ENCODE measurements at regions not wholly inside any gene's neighbourhood (a gene's known extent, or its start where the extent isn't known, plus 50 kb on each side); places are given as distances from the start of the nearest gene placed in this dataset.

DNA sequence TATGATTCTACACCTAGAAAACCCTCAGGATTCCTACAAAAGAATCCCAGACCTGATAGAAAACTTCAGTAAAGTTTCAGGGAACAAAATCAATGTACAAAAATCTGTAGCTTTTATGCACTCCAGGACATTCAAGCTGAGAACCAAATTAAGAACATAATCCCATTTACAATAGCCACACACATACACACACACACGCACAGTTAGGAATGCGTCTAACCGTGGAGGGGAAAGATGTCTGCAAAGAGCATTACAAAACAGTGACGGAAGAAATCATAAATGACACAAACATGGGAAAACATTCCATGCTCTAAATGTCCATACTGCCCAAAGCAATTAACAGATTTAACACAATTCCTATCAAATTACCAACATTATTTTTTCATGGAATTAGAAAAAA is 51.4 kb upstream of the CAST start:
- no peak overlapping the region for H3K27ac ChIP-seq
- TF ChIP-seq, protein P1, sequence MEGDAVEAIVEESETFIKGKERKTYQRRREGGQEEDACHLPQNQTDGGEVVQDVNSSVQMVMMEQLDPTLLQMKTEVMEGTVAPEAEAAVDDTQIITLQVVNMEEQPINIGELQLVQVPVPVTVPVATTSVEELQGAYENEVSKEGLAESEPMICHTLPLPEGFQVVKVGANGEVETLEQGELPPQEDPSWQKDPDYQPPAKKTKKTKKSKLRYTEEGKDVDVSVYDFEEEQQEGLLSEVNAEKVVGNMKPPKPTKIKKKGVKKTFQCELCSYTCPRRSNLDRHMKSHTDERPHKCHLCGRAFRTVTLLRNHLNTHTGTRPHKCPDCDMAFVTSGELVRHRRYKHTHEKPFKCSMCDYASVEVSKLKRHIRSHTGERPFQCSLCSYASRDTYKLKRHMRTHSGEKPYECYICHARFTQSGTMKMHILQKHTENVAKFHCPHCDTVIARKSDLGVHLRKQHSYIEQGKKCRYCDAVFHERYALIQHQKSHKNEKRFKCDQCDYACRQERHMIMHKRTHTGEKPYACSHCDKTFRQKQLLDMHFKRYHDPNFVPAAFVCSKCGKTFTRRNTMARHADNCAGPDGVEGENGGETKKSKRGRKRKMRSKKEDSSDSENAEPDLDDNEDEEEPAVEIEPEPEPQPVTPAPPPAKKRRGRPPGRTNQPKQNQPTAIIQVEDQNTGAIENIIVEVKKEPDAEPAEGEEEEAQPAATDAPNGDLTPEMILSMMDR (conservative IDR thresholded peaks at IDR 0.05): no peak

DNA sequence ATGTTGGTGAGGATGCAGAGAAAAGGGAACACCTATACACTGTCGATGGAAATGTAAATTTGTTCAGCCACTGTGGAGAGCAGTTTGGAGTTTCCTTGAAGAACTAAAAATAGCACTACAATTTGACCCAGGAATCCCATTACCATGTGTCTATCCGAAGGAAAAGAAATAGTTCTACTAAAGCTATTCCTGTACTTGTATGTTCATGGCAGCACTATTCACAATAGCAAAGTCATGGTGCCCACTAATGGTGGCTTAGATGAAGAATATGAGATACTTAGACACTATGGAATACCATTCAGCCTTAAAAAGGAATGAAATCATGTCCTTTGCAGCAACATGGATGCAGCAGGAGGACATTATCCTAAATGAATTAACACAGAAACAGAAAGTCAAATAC is 50.2 kb upstream of the CAST start:
- TF ChIP-seq, protein P1 (conservative IDR thresholded peaks at IDR 0.05): no peak
- no peak overlapping the region for H3K27ac ChIP-seq

All from VCaP (cell line).